ENCODE measurements at regions not wholly inside any gene's neighbourhood (a gene's known extent, or its start where the extent isn't known, plus 50 kb on each side); places are given as distances from the start of the nearest gene placed in this dataset.

- no peak for TF ChIP-seq CTCF (conservative IDR thresholded peaks at IDR 0.05; ENCODE audit: low read depth, low read length)
- no peak for TF ChIP-seq EZH2 (IDR thresholded peaks at IDR 0.05; ENCODE audit: low read length, unreplicated experiment)
These were observed 160.3 kb upstream of the SIX2 start for GRCh38 chr2:45169339-45170190.
